MM.1S (cell line): ENCODE measurements at regions not wholly inside any gene's neighbourhood (a gene's known extent, or its start where the extent isn't known, plus 50 kb on each side); places are given as distances from the start of the nearest gene placed in this dataset.

Experiments
- DNase-seq: peaks from one replicate; pipeline ENCODE4 v3.0.0-alpha.2; 2015
- H2AFZ ChIP-seq: fragments of 300-600 bp; sonication (generic); 2 replicates; pipeline ENCODE4 v1.6.0; 2016; ENCODE audit warnings: antibody characterized with exemption, low read length
- H3F3A ChIP-seq: fragments of 300-600 bp; sonication (generic); 2 replicates; pipeline ENCODE4 v1.6.1; 2016; ENCODE audit warnings: mild to moderate bottlenecking, antibody characterized with exemption, low read length, moderate library complexity, mixed read lengths; ENCODE audit not compliant: insufficient read depth
- H3K27ac ChIP-seq: fragments of 300-600 bp; sonication (generic); 2 replicates; pipeline ENCODE4 v1.5.1; 2016; ENCODE audit warnings: mild to moderate bottlenecking, low read length
- H3K27me3 ChIP-seq: fragments of 300-600 bp; sonication (generic); replicated peaks from 2 replicates; pipeline ENCODE4 v1.6.0; 2016; ENCODE audit warnings: low read length; ENCODE audit not compliant: insufficient read depth
- H3K36me3 ChIP-seq: fragments of 300-600 bp; sonication (generic); replicated peaks from 2 replicates; pipeline ENCODE4 v1.6.1; 2016; ENCODE audit warnings: mild to moderate bottlenecking, low read length, mixed read lengths; ENCODE audit not compliant: insufficient read depth
- H3K4me1 ChIP-seq: fragments of 300-600 bp; sonication (generic); 2 replicates; pipeline ENCODE4 v1.6.1; 2016; ENCODE audit warnings: low read length, mixed read lengths
- H3K4me2 ChIP-seq: fragments of 300-600 bp; sonication (generic); 2 replicates; pipeline ENCODE4 v1.6.0; 2016; ENCODE audit warnings: low read depth, low read length
- H3K4me3 ChIP-seq: fragments of 300-600 bp; sonication (generic); 2 replicates; pipeline ENCODE4 v1.5.1; 2016; ENCODE audit warnings: low read length, mixed read lengths
- H3K79me2 ChIP-seq: fragments of 300-600 bp; sonication (generic); 2 replicates; pipeline ENCODE4 v1.6.1; 2016; ENCODE audit warnings: mixed run types, low read length, mixed read lengths
- H3K9ac ChIP-seq: fragments of 300-600 bp; sonication (generic); 2 replicates; pipeline ENCODE4 v1.6.1; 2016; ENCODE audit warnings: low read length, mixed read lengths
- H3K9me2 ChIP-seq: fragments of 300-600 bp; sonication (generic); replicated peaks from 2 replicates; pipeline ENCODE4 v1.6.1; 2016; ENCODE audit warnings: mild to moderate bottlenecking, low read length, mixed read lengths; ENCODE audit not compliant: insufficient read depth
- H3K9me3 ChIP-seq: fragments of 300-600 bp; sonication (generic); replicated peaks from 2 replicates; pipeline ENCODE4 v1.6.1; 2016; ENCODE audit warnings: mild to moderate bottlenecking, low read length, mixed read lengths; ENCODE audit not compliant: insufficient read depth
- H4K20me1 ChIP-seq: fragments of 300-600 bp; sonication (generic); 2 replicates; pipeline ENCODE4 v1.6.1; 2016; ENCODE audit warnings: mild to moderate bottlenecking, low read length, moderate library complexity, mixed read lengths; ENCODE audit not compliant: insufficient read depth
- EZH2 ChIP-seq: fragments of 300-600 bp; sonication (generic); optimal IDR thresholded peaks from 2 replicates; pipeline ENCODE3; 2017; ENCODE audit warnings: low read depth, mild to moderate bottlenecking, antibody characterized with exemption, low read length, mixed read lengths
- EZH2phosphoT487 ChIP-seq: fragments of 300-600 bp; sonication (generic); IDR thresholded peaks from 2 replicates; pipeline ENCODE4 v1.6.1; 2018; ENCODE audit warnings: antibody characterized with exemption, low read length
- TF ChIP-seq, protein P1 (sequence below): fragments of 300-600 bp; sonication (generic); IDR thresholded peaks from 2 replicates; pipeline ENCODE4 v1.5.1; 2016; ENCODE audit warnings: antibody characterized with exemption, low read length, mixed read lengths

DNA sequence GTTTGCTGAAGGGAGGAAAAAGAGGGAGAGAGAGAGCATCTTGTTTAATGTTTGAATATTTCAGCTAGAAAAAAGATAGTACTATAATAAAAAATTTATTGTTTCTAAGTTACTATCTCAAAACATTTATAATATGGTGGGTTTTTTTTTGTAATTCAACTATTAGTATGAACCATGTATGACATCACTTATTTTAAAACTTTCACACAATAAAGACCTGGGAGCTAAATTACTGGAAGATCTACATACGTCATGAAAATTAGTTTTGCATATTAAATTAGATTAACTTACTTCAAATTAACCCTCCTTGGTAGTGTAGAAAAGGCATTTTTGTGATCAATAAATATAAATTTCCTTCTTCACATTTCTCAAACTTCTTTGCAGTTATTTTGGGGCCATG lies 432.0 kb upstream of the SLIT2 start:
- Histone ChIP-seq H4K20me1 (no peaks in the 10 kb centered on the region), H3K36me3 (no peaks in the 10 kb centered on the region), H3K9ac (no peak overlapping the region), H3K27ac (no peak overlapping the region), H2AFZ (no peak overlapping the region), H3K27me3 (no peaks in the 10 kb centered on the region), H3K4me3 (no peak overlapping the region), H3K4me1 (no peaks in the 10 kb centered on the region), H3F3A (no peaks in the 10 kb centered on the region), H3K79me2 (no peaks in the 10 kb centered on the region), H3K4me2 (no peak overlapping the region), H3K9me3 (no peaks in the 10 kb centered on the region), H3K9me2 (no peaks in the 10 kb centered on the region)
- TF ChIP-seq EZH2 (no peak), EZH2phosphoT487 (no peak)
- TF ChIP-seq, protein P1, sequence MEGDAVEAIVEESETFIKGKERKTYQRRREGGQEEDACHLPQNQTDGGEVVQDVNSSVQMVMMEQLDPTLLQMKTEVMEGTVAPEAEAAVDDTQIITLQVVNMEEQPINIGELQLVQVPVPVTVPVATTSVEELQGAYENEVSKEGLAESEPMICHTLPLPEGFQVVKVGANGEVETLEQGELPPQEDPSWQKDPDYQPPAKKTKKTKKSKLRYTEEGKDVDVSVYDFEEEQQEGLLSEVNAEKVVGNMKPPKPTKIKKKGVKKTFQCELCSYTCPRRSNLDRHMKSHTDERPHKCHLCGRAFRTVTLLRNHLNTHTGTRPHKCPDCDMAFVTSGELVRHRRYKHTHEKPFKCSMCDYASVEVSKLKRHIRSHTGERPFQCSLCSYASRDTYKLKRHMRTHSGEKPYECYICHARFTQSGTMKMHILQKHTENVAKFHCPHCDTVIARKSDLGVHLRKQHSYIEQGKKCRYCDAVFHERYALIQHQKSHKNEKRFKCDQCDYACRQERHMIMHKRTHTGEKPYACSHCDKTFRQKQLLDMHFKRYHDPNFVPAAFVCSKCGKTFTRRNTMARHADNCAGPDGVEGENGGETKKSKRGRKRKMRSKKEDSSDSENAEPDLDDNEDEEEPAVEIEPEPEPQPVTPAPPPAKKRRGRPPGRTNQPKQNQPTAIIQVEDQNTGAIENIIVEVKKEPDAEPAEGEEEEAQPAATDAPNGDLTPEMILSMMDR: no peak
- no peak for DNase-seq

DNA sequence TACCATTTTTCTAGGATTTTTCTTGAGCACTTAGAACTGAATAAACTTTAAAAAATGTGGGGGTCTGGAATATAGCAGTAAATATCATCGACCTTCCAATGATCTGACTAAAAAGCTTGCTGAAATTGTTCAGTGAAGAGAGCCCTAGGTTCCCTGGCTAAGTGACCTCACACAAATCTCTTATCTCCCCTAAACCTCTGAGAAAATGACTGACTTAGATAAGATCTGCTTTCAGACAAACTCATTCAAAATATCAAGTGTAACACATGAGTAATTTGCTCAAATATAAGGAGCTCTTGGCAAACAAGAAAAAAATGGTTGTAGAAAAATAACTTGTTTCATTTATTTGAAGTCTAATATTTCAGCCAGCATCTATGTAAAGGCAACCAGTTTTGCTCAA lies 441.7 kb upstream of the SLIT2 start:
- H3K27me3 ChIP-seq: no peaks in the 10 kb centered on the region
- no peaks in the 10 kb centered on the region for H4K20me1 ChIP-seq
- H3K27ac ChIP-seq: no peak overlapping the region
- H3K9me2 ChIP-seq: no peaks in the 10 kb centered on the region
- no peaks in the 10 kb centered on the region for H3K9me3 ChIP-seq
- H2AFZ ChIP-seq: no peak overlapping the region
- no peaks in the 10 kb centered on the region for H3K4me1 ChIP-seq
- DNase-seq: no peak
- H3F3A ChIP-seq: no peaks in the 10 kb centered on the region
- H3K4me2 ChIP-seq: no peak overlapping the region
- no peak overlapping the region for H3K4me3 ChIP-seq
- TF ChIP-seq, protein P1: no peak
- no peak for TF ChIP-seq EZH2
- no peak for TF ChIP-seq EZH2phosphoT487
- no peaks in the 10 kb centered on the region for H3K79me2 ChIP-seq
- no peaks in the 10 kb centered on the region for H3K36me3 ChIP-seq
- H3K9ac ChIP-seq: no peak overlapping the region

DNA sequence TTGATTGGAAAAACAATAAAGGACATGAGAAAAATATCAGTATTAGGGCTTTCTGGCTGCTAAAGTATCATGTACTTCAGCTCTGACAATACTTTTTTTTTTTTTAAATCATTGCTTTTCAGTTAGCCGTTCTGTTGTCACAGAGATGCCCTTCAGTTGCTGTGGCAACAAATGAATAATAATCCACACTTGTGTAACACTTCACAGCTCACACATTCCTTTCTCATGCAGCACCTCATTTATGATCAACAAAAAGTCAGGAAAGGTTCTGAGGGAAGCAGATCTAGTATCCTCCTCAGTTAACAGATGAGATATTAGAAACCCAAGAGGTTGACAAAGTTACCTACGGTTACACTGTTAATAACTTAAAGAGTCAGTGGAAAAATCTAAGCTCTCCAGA lies 444.2 kb upstream of the SLIT2 start:
- no peaks in the 10 kb centered on the region for H3K9me3 ChIP-seq
- TF ChIP-seq EZH2phosphoT487: no peak
- no peaks in the 10 kb centered on the region for H4K20me1 ChIP-seq
- no peak overlapping the region for H3K4me2 ChIP-seq
- H3K27ac ChIP-seq: no peak overlapping the region
- H3F3A ChIP-seq: no peaks in the 10 kb centered on the region
- no peaks in the 10 kb centered on the region for H3K79me2 ChIP-seq
- DNase-seq: no peak
- H3K4me3 ChIP-seq: no peak overlapping the region
- H3K9ac ChIP-seq: no peak overlapping the region
- no peaks in the 10 kb centered on the region for H3K27me3 ChIP-seq
- no peaks in the 10 kb centered on the region for H3K36me3 ChIP-seq
- H2AFZ ChIP-seq: no peak overlapping the region
- no peaks in the 10 kb centered on the region for H3K9me2 ChIP-seq
- H3K4me1 ChIP-seq: no peaks in the 10 kb centered on the region

DNA sequence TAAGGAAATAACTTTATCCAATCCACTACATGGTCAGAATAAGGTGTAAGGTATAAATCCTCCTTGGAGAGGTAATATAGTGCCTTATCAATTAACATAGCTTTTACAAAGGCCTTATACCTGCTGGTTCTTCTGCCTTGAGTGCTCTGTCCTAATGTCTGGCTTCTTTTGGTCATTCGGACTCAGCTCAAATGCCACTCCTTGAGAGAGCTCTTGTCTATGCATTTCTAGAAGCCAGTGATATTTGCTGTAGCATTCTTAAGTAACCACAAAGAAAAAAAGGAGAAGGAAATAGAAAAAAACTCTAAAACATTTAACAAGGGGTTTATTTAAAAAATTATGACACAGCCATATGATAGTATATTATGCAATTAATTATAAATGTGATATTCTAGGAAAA lies 444.8 kb upstream of the SLIT2 start:
- no peak overlapping the region for H3K9ac ChIP-seq
- TF ChIP-seq EZH2phosphoT487 (no peak), EZH2 (no peak)
- TF ChIP-seq, protein P1: no peak
- H3K36me3 ChIP-seq: no peaks in the 10 kb centered on the region
- no peaks in the 10 kb centered on the region for H3K9me2 ChIP-seq
- DNase-seq: no peak
- H3K9me3 ChIP-seq: no peaks in the 10 kb centered on the region
- H3F3A ChIP-seq: no peaks in the 10 kb centered on the region
- H4K20me1 ChIP-seq: no peaks in the 10 kb centered on the region
- no peak overlapping the region for H3K4me3 ChIP-seq
- no peak overlapping the region for H3K4me2 ChIP-seq
- no peak overlapping the region for H3K27ac ChIP-seq
- no peaks in the 10 kb centered on the region for H3K27me3 ChIP-seq
- H3K79me2 ChIP-seq: no peaks in the 10 kb centered on the region
- no peak overlapping the region for H2AFZ ChIP-seq
- H3K4me1 ChIP-seq: no peaks in the 10 kb centered on the region
